Neuron (in vitro differentiated cells): ENCODE measurements at regions not wholly inside any gene's neighbourhood (a gene's known extent, or its start where the extent isn't known, plus 50 kb on each side); places are given as distances from the start of the nearest gene placed in this dataset.
"Not testable (repeated sequence)": the region's sequence is repeated elsewhere in the genome, so short reads cannot be mapped to it uniquely, and the experiment has no call there.

ENCODE experiments used
- H2AFZ ChIP-seq: one replicate; pipeline ENCODE4 v1.6.1; 2013; ENCODE audit warnings: low read depth, mild to moderate bottlenecking, inconsistent platforms, low read length, moderate library complexity
- H3K27me3 ChIP-seq: one replicate; pipeline ENCODE4 v1.6.1; 2013; ENCODE audit warnings: low read length; ENCODE audit not compliant: insufficient read depth
- H3K36me3 ChIP-seq: one replicate; pipeline ENCODE4 v1.6.1; 2013; ENCODE audit warnings: low read length; ENCODE audit not compliant: insufficient read depth
- H3K4me1 ChIP-seq: one replicate; pipeline ENCODE4 v1.6.1; 2013; ENCODE audit warnings: low read length; ENCODE audit not compliant: insufficient read depth
- H3K4me3 ChIP-seq: 2 replicates; pipeline ENCODE4 v1.5.1; 2013; ENCODE audit warnings: mild to moderate bottlenecking, low read length, moderate library complexity
- H3K9me3 ChIP-seq: one replicate; pipeline ENCODE4 v1.6.1; 2013; ENCODE audit warnings: low read length

DNA sequence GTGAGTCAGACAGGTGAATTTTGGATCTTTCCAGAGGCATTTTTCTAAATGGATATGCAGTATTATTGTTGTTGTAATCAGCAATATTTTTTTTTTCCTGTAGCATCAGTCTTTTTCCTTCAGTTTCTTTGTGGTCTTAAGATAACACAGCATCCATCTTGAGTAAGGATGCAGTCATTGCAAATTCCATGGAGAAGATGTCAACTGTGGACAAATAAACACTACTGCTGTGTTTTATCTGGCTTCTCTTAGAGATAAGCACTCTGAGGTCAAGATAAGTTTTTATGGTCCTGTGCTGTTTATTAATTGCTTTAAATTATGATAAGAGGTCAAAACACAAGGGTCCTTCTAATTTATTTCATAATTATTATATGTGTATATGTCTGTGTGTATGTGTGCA, 1255.7 kb downstream of the ADGRL3 start:
- Histone ChIP-seq H3K9me3 (no peaks in the 10 kb centered on the region), H3K4me1 (no peaks in the 10 kb centered on the region), H3K27me3 (no peaks in the 10 kb centered on the region), H2AFZ (no peak overlapping the region), H3K4me3 (no peak overlapping the region), H3K36me3 (no peaks in the 10 kb centered on the region)

DNA sequence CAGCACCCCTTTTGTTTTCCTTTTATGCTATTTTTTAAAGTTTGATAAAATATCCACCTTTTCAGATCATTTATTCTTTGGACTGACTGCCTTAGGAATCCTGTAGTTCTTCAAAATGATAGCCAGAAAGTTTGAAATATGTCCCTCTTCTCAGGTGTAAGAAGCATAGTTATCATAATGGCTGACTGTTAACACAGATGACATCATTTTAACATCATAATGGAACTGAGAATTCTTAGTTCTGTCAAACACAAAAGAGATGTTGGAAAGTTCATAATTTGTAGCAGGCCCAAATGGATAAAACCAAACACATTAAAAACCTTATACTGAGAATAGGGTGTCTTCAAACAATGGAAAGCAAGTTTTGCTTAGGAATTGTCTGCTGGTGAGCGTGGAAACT, 1254.4 kb downstream of the ADGRL3 start:
- Histone ChIP-seq H3K9me3 (no peaks in the 10 kb centered on the region), H3K4me1 (no peaks in the 10 kb centered on the region), H3K36me3 (no peaks in the 10 kb centered on the region), H3K27me3 (no peaks in the 10 kb centered on the region), H2AFZ (peak overlapping the region; percentile 43), H3K4me3 (no peak overlapping the region)

DNA sequence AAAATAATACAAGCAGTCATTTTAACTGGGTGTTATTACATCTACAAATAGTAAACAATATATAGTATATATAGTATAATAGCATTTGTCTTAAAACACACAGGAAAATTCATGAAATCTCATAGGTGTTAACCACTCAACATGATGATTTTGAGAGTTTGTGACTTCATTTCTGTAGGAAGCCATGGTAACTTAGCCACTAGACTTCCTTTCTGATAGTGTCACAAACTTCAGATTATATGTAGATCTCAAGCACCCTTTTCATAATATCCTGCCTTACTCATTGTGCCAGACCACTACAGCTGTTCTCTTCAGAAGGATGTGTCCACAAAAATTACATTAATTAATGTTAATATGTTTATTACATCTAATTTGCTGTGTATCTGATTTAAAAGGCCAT, 1250.6 kb downstream of the ADGRL3 start:
- Histone ChIP-seq H3K36me3 (no peaks in the 10 kb centered on the region), H3K27me3 (no peaks in the 10 kb centered on the region), H3K4me1 (no peaks in the 10 kb centered on the region), H3K4me3 (no peak overlapping the region), H2AFZ (no peak overlapping the region), H3K9me3 (no peaks in the 10 kb centered on the region)

DNA sequence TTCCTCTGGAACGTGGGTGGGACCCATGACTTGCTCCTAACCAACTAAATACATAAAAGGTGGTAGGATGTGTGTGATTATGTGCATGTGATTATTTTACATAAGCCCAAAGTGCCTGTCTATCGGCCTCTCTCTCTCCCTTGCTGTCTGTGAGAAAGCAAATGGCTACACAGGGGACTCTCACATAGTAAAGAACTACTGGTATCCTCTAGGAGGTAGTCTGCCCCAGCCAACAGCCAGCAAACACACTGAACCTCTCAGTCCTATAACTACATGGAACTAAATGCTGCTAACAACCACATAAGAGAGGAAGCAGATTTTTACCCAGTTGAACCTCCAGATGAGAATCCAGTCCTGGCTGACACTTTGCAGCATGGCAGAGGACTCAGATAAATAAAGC, 1249.4 kb downstream of the ADGRL3 start:
- Histone ChIP-seq H3K27me3 (no peaks in the 10 kb centered on the region), H3K4me1 (no peaks in the 10 kb centered on the region), H3K4me3 (no peak overlapping the region), H2AFZ (no peak overlapping the region), H3K36me3 (no peaks in the 10 kb centered on the region), H3K9me3 (no peaks in the 10 kb centered on the region)

DNA sequence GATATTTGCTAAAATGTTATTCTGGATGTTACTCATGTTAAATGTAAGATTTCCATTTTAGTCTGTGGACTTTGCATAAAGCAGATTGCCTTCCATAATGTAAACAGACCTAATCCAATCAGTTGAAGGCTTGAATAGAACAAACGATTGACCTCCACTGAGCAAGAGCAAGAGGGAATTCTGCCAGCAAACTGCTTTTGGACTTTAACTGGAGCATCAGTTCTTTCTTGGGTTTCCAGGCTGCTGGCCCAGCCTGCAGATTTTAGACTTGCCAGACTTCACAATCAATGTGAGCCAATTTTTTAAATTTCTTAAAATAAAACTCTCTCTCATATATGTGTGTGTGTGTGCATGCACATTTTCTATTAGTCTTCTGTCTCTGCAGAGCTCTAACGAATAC, 1248.8 kb downstream of the ADGRL3 start:
- H3K27me3 ChIP-seq = no peaks in the 10 kb centered on the region
- H3K36me3 ChIP-seq = no peaks in the 10 kb centered on the region
- H2AFZ ChIP-seq = no peak overlapping the region
- H3K4me1 ChIP-seq = no peaks in the 10 kb centered on the region
- no peaks in the 10 kb centered on the region for H3K9me3 ChIP-seq
- no peak overlapping the region for H3K4me3 ChIP-seq

DNA sequence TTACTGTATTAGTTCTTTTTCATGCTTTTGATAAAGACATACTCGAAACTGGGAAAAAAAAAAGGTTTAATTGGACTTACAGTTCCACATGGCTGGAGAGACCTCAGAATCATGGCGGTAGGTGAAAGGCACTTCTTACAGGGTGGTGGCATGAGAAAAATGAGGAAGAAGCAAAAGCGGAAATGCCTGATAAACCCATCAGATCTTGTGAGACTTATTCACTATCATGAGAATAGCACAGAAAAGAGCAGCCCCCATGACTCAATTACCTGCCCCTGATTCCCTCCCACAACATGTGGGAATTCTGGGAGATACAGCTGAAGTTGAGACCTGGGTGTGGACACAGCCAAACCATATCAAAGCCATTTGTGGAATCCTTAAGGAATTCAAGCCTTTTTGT, 1238.9 kb downstream of the ADGRL3 start:
- H3K4me1 ChIP-seq = peaks cover 2% of the 10 kb centered on the region
- no peaks in the 10 kb centered on the region for H3K36me3 ChIP-seq
- H3K9me3 ChIP-seq = peaks cover 2% of the 10 kb centered on the region

DNA sequence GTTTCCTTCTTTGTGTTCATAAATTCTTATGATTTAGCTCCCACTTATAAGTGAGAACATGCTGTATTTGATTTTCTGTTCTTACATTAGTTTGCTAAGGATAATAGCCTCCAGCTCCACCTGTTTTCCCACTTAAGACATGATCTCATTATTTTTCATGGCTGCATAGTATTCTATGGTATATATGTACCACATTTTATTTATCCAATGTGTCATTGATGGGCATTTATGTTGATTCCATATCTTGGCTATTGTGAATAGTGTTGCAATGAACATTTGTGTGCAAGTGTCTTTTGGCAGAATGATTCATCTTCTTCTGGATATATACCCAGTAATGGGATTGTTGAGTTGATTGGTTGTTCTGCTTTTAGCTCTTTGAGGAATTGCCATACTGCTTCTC, 1234.8 kb downstream of the ADGRL3 start:
- H2AFZ ChIP-seq = no peak overlapping the region
- no peak overlapping the region for H3K4me3 ChIP-seq
- no peaks in the 10 kb centered on the region for H3K27me3 ChIP-seq
- H3K9me3 ChIP-seq = peaks cover 2% of the 10 kb centered on the region
- H3K4me1 ChIP-seq = peaks cover 5% of the 10 kb centered on the region
- H3K36me3 ChIP-seq = no peaks in the 10 kb centered on the region

More for the DNA sequence above, 1238.9 kb downstream of the ADGRL3 start:
- no peaks in the 10 kb centered on the region for H3K27me3 ChIP-seq
- no peak overlapping the region for H3K4me3 ChIP-seq
- H2AFZ ChIP-seq = no peak overlapping the region

DNA sequence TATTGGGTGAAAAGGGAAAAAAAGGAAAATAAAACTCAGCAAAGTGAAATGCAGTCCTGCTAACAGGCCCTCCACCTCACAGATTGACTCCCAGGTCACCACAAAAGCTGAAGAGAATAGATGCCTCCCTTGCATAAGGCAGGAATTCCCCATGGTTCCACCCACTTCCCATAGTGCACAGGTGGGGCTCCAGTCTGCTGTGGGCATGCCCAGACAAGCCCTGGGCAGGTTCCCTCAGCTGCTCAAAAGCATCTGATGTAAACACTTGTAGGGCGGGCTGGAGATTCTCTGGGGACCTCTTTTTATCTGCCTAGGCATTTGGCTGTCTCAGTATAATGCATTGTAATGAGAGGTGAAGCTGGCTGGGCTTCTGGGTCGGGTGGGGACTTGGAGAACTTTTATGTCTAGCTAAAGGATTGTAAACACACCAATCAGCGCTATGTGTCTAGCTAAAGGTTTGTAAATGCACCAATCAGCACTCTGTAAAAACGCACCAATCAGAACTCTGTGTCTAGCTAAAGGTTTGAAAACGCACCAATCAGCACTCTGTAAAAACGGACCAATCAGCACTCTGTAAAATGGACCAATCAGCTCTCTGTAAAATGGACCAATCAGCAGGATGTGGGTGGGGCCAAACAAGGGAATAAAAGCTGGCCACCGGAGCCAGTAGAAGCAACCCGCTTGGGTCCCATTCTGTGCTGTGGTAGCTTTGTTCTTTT, 1231.5 kb downstream of the ADGRL3 start:
- not testable (repeated sequence) for H3K4me1 ChIP-seq, H3K36me3 ChIP-seq, H3K4me3 ChIP-seq, H3K9me3 ChIP-seq, H3K27me3 ChIP-seq
- peak overlapping the region; percentile 67 for H2AFZ ChIP-seq

DNA sequence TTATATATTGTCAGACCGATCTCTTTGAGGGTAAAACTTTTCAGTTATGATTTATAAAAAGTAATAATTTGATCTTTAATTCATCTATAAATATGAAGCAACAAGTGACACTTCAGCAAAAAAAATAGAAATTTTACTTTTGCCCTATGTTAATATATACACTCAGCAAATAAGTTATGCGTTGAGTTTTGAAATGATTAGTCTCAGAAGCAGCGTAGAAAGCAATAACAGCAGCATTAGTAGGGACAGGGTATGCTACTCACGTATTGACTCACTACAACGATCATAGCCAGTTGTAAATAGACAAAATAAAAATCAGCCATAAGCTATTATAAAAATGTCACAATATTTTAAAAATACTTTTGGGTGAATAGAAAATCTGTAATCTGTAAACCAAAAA, 1229.2 kb downstream of the ADGRL3 start:
- no peaks in the 10 kb centered on the region for H3K9me3 ChIP-seq
- no peaks in the 10 kb centered on the region for H3K36me3 ChIP-seq
- H3K4me1 ChIP-seq = peaks cover 3% of the 10 kb centered on the region
- no peak overlapping the region for H2AFZ ChIP-seq
- H3K27me3 ChIP-seq = no peaks in the 10 kb centered on the region
- H3K4me3 ChIP-seq = no peak overlapping the region

DNA sequence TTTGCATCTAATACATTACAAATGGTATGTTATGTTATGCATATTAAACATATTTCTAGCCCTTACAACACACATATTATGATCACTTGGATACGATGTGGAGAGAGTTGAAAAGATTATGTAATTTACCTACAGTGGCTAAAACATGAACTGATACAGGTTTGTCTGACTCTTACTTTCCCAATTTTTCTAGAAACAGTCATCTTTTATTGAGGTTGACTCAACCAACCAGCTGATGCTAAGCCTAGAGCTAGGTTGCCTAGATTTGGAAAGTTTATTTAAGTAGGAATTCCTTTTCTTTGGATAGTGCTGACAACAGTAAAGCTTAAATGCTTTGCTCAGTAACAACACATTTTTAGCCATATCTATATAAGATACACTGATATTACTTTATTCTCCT, 1215.1 kb downstream of the ADGRL3 start:
- H3K27me3 ChIP-seq = no peaks in the 10 kb centered on the region
- no peaks in the 10 kb centered on the region for H3K4me1 ChIP-seq
- no peaks in the 10 kb centered on the region for H3K36me3 ChIP-seq
- no peaks in the 10 kb centered on the region for H3K9me3 ChIP-seq
- no peak overlapping the region for H3K4me3 ChIP-seq
- H2AFZ ChIP-seq = no peak overlapping the region

DNA sequence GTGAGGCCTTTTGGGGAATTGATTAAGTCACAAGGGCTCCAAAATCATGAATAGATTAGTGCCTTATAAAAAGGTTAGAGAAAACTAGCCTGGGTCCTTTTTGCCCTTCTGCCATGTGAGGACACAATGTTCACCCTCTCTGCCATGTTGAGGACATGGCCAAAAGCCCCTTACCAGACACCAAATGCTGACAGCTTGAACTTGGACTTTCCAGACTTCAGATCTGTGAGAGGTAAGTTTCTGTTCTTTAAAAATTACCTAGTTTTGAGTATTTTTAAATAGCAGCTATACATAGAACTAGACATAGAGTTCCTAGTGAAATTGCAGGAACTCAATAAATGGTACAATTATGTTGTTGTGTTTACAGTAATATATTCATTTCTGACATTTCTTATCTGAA, 1214.4 kb downstream of the ADGRL3 start:
- H3K9me3 ChIP-seq = no peaks in the 10 kb centered on the region
- H3K36me3 ChIP-seq = no peaks in the 10 kb centered on the region
- no peak overlapping the region for H2AFZ ChIP-seq
- H3K4me3 ChIP-seq = no peak overlapping the region
- no peaks in the 10 kb centered on the region for H3K27me3 ChIP-seq
- H3K4me1 ChIP-seq = no peaks in the 10 kb centered on the region

DNA sequence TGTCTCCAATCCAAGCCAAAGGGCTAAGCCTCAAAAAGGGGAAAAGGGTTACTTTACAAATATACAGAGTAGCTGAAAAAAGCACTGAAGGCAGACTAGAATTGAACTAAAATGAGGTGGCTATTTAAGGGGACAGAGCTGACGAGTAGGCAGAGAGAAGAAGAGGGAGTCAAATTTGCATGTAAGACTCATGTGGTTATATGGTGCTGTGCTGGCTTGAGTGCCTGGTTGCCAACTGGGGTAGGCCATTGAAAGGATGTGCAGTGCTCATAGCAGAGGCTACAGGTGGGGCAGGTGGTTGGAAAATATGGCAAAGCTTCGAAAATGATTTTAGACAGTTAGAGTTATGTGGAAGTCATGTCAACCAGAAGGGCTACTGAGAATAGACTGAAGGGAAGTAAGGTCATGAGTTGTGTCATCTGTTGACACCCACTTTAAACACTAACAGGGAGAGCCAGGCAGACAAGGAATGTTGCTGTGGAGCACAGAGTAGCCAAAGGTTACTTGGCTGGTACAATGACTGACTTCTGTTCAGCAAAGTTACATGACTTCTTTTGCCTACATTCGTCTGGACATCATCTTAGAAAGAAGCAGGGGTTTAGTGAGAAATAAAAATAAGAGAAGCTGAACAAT, 1210.4 kb downstream of the ADGRL3 start:
- Histone ChIP-seq H3K4me1 (no peaks in the 10 kb centered on the region), H2AFZ (no peak overlapping the region), H3K36me3 (no peaks in the 10 kb centered on the region), H3K4me3 (no peak overlapping the region), H3K27me3 (no peaks in the 10 kb centered on the region), H3K9me3 (no peaks in the 10 kb centered on the region)

DNA sequence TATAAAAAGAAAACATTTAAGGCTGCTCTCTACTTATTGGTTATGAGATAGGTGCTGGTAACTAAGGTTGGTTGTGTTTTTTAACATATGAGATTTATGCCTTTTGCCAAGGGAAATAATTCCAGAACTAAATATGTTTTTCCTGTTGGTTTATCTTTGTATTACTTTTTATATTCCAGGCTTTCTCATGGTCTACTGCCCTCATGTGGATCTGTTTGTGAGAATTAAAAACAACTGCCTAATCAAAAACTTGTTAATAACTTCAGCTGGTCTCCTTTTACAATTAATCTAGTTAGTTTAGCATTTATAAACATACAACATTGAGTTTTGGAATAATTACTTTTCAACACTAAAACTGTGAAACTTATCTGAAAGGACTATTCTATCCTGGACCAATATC, 1208.3 kb downstream of the ADGRL3 start:
- H3K36me3 ChIP-seq = no peaks in the 10 kb centered on the region

DNA sequence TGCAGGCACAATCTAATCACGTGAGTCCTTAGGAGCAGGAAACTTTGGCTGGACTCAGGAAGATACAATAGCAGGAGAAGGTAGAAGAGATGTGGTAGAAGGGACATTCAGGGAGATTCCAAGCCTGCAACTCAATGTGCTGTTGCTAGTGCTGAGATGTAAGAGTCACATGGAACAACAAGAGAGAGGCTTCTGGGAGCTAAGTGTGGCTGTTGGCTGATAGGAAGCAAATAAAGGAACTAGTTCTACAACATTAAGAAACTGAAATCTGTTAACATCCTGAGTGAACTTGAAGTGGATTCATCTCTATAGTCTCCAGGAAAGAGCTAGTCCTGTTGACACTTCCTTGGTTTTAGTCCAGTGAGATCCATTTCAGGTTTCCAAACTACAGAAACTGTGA, 1207.4 kb downstream of the ADGRL3 start:
- Histone ChIP-seq H2AFZ (no peak overlapping the region), H3K27me3 (no peaks in the 10 kb centered on the region), H3K4me1 (no peaks in the 10 kb centered on the region), H3K36me3 (no peaks in the 10 kb centered on the region), H3K9me3 (no peaks in the 10 kb centered on the region), H3K4me3 (no peak overlapping the region)

More for the DNA sequence above, 1208.3 kb downstream of the ADGRL3 start:
- H3K4me3 ChIP-seq = no peak overlapping the region
- no peak overlapping the region for H2AFZ ChIP-seq
- no peaks in the 10 kb centered on the region for H3K9me3 ChIP-seq
- H3K4me1 ChIP-seq = no peaks in the 10 kb centered on the region
- no peaks in the 10 kb centered on the region for H3K27me3 ChIP-seq
